Central memory CD8-positive, alpha-beta T cell (primary cell): ENCODE measurements at regions not wholly inside any gene's neighbourhood (a gene's known extent, or its start where the extent isn't known, plus 50 kb on each side); places are given as distances from the start of the nearest gene placed in this dataset.

Experiments used
- ATAC-seq: fragments of 150-1000 bp; cut with Tn5 transposase; replicated peaks from 2 replicates; pipeline ENCODE4 v1.10.0; 2022; ENCODE audit warnings: mild to moderate bottlenecking, moderate FRiP score, moderate number of reproducible peaks; ENCODE audit not compliant: poor library complexity, severe bottlenecking; ENCODE audit errors: extremely low read depth
- DNase-seq, 2 donors: peaks; one replicate each; pipeline ENCODE4 v3.0.0; 2021; ENCODE audit warnings: low spot score in 2 of 2
- H3K27ac Mint-ChIP-seq: one replicate; pipeline ENCODE4 v1.8.0; 2022; ENCODE audit warnings: low read depth, mild to moderate bottlenecking, moderate library complexity, mixed read lengths
- H3K27me3 Mint-ChIP-seq: one replicate; pipeline ENCODE4 v1.8.0; 2022; ENCODE audit warnings: mixed read lengths
- H3K36me3 Mint-ChIP-seq: one replicate; pipeline ENCODE4 v1.8.0; 2022; ENCODE audit warnings: mild to moderate bottlenecking, moderate library complexity, mixed read lengths; ENCODE audit not compliant: insufficient read depth
- H3K4me1 Mint-ChIP-seq: one replicate; pipeline ENCODE4 v1.8.0; 2022; ENCODE audit warnings: mixed read lengths
- H3K4me3 Mint-ChIP-seq: one replicate; pipeline ENCODE4 v1.8.0; 2022; ENCODE audit warnings: mild to moderate bottlenecking, moderate library complexity, mixed read lengths
- H3K9me3 Mint-ChIP-seq: one replicate; pipeline ENCODE4 v1.8.0; 2022; ENCODE audit warnings: mixed read lengths

- DNase-seq (no peak), ATAC-seq (no peak)
- no peaks in the 10 kb centered on the region for H3K9me3 Mint-ChIP-seq
- no peak overlapping the region for H3K27ac Mint-ChIP-seq
- H3K4me1 Mint-ChIP-seq: no peaks in the 10 kb centered on the region
- H3K36me3 Mint-ChIP-seq: no peaks in the 10 kb centered on the region
- no peak overlapping the region for H3K4me3 Mint-ChIP-seq
- peaks cover 13% of the 10 kb centered on the region for H3K27me3 Mint-ChIP-seq
Measured at GRCh38 chr13:24071016-24071415, 89.5 kb upstream of the SPATA13 start.

GRCh38 chr13:24071423-24072075 lies 89.0 kb upstream of the SPATA13 start:
- no peaks in the 10 kb centered on the region for H3K36me3 Mint-ChIP-seq
- no peak for DNase-seq
- no peaks in the 10 kb centered on the region for H3K9me3 Mint-ChIP-seq
- peaks cover 18% of the 10 kb centered on the region for H3K27me3 Mint-ChIP-seq
- H3K27ac Mint-ChIP-seq: no peak overlapping the region
- no peak overlapping the region for H3K4me3 Mint-ChIP-seq
- H3K4me1 Mint-ChIP-seq: no peaks in the 10 kb centered on the region
- no peak for ATAC-seq

- DNase-seq (no peak), ATAC-seq (no peak)
- no peaks in the 10 kb centered on the region for H3K9me3 Mint-ChIP-seq
- peaks cover 20% of the 10 kb centered on the region for H3K27me3 Mint-ChIP-seq
- H3K4me1 Mint-ChIP-seq: no peaks in the 10 kb centered on the region
- no peak overlapping the region for H3K27ac Mint-ChIP-seq
- no peaks in the 10 kb centered on the region for H3K36me3 Mint-ChIP-seq
- H3K4me3 Mint-ChIP-seq: no peak overlapping the region
Measured at GRCh38 chr13:24073657-24074056, 86.9 kb upstream of the SPATA13 start.

GRCh38 chr13:24074678-24075077 lies 85.8 kb upstream of the SPATA13 start:
- H3K36me3 Mint-ChIP-seq: no peaks in the 10 kb centered on the region
- no peak overlapping the region for H3K4me3 Mint-ChIP-seq
- no peaks in the 10 kb centered on the region for H3K9me3 Mint-ChIP-seq
- no peaks in the 10 kb centered on the region for H3K4me1 Mint-ChIP-seq
- H3K27me3 Mint-ChIP-seq: peaks cover 20% of the 10 kb centered on the region
- no peak overlapping the region for H3K27ac Mint-ChIP-seq
- DNase-seq (no peak), ATAC-seq (no peak)

GRCh38 chr13:24075137-24075975 lies 85.2 kb upstream of the SPATA13 start:
- peaks cover 20% of the 10 kb centered on the region for H3K27me3 Mint-ChIP-seq
- H3K27ac Mint-ChIP-seq: no peak overlapping the region
- H3K4me1 Mint-ChIP-seq: no peaks in the 10 kb centered on the region
- H3K36me3 Mint-ChIP-seq: no peaks in the 10 kb centered on the region
- no peak for DNase-seq
- H3K4me3 Mint-ChIP-seq: no peak overlapping the region
- no peaks in the 10 kb centered on the region for H3K9me3 Mint-ChIP-seq
- no peak for ATAC-seq

GRCh38 chr13:24076109-24076508 lies 84.4 kb upstream of the SPATA13 start:
- Mint-ChIP-seq H3K27ac (no peak overlapping the region), H3K9me3 (no peaks in the 10 kb centered on the region), H3K4me3 (no peak overlapping the region), H3K27me3 (peaks cover 20% of the 10 kb centered on the region), H3K36me3 (no peaks in the 10 kb centered on the region), H3K4me1 (no peaks in the 10 kb centered on the region)
- DNase-seq (no peak), ATAC-seq (no peak)

GRCh38 chr13:24076636-24077035 lies 83.9 kb upstream of the SPATA13 start:
- ATAC-seq (no peak), DNase-seq (no peak)
- H3K4me3 Mint-ChIP-seq: no peak overlapping the region
- no peaks in the 10 kb centered on the region for H3K4me1 Mint-ChIP-seq
- H3K36me3 Mint-ChIP-seq: no peaks in the 10 kb centered on the region
- H3K9me3 Mint-ChIP-seq: no peaks in the 10 kb centered on the region
- H3K27ac Mint-ChIP-seq: no peak overlapping the region
- peaks cover 20% of the 10 kb centered on the region for H3K27me3 Mint-ChIP-seq

- H3K9me3 Mint-ChIP-seq: no peaks in the 10 kb centered on the region
- no peak overlapping the region for H3K27ac Mint-ChIP-seq
- no peak overlapping the region for H3K4me3 Mint-ChIP-seq
- ATAC-seq (no peak), DNase-seq (no peak)
- no peaks in the 10 kb centered on the region for H3K36me3 Mint-ChIP-seq
- peaks cover 10% of the 10 kb centered on the region for H3K27me3 Mint-ChIP-seq
- H3K4me1 Mint-ChIP-seq: no peaks in the 10 kb centered on the region
Measured at GRCh38 chr13:24080134-24080533, 80.4 kb upstream of the SPATA13 start.

GRCh38 chr13:24081387-24081786 lies 79.1 kb upstream of the SPATA13 start:
- H3K27ac Mint-ChIP-seq: no peak overlapping the region
- peaks cover 16% of the 10 kb centered on the region for H3K27me3 Mint-ChIP-seq
- no peaks in the 10 kb centered on the region for H3K36me3 Mint-ChIP-seq
- DNase-seq (no peak), ATAC-seq (no peak)
- H3K9me3 Mint-ChIP-seq: no peaks in the 10 kb centered on the region
- no peak overlapping the region for H3K4me3 Mint-ChIP-seq
- no peaks in the 10 kb centered on the region for H3K4me1 Mint-ChIP-seq

- DNase-seq: no peak
- Mint-ChIP-seq H3K4me1 (no peaks in the 10 kb centered on the region), H3K36me3 (no peaks in the 10 kb centered on the region), H3K4me3 (no peak overlapping the region), H3K9me3 (no peaks in the 10 kb centered on the region), H3K27ac (no peak overlapping the region), H3K27me3 (peaks cover 19% of the 10 kb centered on the region)
- ATAC-seq: no peak
Measured at GRCh38 chr13:24083141-24083540, 77.4 kb upstream of the SPATA13 start.

- H3K4me3 Mint-ChIP-seq: no peak overlapping the region
- no peak for ATAC-seq
- no peak overlapping the region for H3K27ac Mint-ChIP-seq
- no peaks in the 10 kb centered on the region for H3K36me3 Mint-ChIP-seq
- no peaks in the 10 kb centered on the region for H3K4me1 Mint-ChIP-seq
- peaks cover 19% of the 10 kb centered on the region for H3K27me3 Mint-ChIP-seq
- no peak for DNase-seq
- no peaks in the 10 kb centered on the region for H3K9me3 Mint-ChIP-seq
Measured at GRCh38 chr13:24083722-24084421, 76.6 kb upstream of the SPATA13 start.

- H3K27ac Mint-ChIP-seq: no peak overlapping the region
Measured at GRCh38 chr13:24085662-24086061, 74.9 kb upstream of the SPATA13 start.

GRCh38 chr13:24086642-24087041 lies 73.9 kb upstream of the SPATA13 start:
- ATAC-seq (no peak), DNase-seq (no peak)
- H3K27me3 Mint-ChIP-seq: peaks cover 19% of the 10 kb centered on the region
- H3K36me3 Mint-ChIP-seq: no peaks in the 10 kb centered on the region
- no peaks in the 10 kb centered on the region for H3K4me1 Mint-ChIP-seq
- no peak overlapping the region for H3K27ac Mint-ChIP-seq
- H3K9me3 Mint-ChIP-seq: no peaks in the 10 kb centered on the region
- no peak overlapping the region for H3K4me3 Mint-ChIP-seq

More at GRCh38 chr13:24085662-24086061, 74.9 kb upstream of the SPATA13 start:
- Mint-ChIP-seq H3K27me3 (peaks cover 19% of the 10 kb centered on the region), H3K4me1 (no peaks in the 10 kb centered on the region), H3K4me3 (no peak overlapping the region), H3K9me3 (no peaks in the 10 kb centered on the region), H3K36me3 (no peaks in the 10 kb centered on the region)
- ATAC-seq (no peak), DNase-seq (no peak)
